Stimulated activated naive CD4-positive, alpha-beta T cell (primary cell): ENCODE measurements at regions not wholly inside any gene's neighbourhood (a gene's known extent, or its start where the extent isn't known, plus 50 kb on each side); places are given as distances from the start of the nearest gene placed in this dataset.

ENCODE experiments used
- DNase-seq, 6 experiments: peaks; one replicate each; lab custom pipeline; 2025; lab: John Stamatoyannopoulos, UW

GRCh38 chr1:29458737-29459619, 222.7 kb downstream of the PTPRU start:
- DNase-seq: no peak

DNA sequence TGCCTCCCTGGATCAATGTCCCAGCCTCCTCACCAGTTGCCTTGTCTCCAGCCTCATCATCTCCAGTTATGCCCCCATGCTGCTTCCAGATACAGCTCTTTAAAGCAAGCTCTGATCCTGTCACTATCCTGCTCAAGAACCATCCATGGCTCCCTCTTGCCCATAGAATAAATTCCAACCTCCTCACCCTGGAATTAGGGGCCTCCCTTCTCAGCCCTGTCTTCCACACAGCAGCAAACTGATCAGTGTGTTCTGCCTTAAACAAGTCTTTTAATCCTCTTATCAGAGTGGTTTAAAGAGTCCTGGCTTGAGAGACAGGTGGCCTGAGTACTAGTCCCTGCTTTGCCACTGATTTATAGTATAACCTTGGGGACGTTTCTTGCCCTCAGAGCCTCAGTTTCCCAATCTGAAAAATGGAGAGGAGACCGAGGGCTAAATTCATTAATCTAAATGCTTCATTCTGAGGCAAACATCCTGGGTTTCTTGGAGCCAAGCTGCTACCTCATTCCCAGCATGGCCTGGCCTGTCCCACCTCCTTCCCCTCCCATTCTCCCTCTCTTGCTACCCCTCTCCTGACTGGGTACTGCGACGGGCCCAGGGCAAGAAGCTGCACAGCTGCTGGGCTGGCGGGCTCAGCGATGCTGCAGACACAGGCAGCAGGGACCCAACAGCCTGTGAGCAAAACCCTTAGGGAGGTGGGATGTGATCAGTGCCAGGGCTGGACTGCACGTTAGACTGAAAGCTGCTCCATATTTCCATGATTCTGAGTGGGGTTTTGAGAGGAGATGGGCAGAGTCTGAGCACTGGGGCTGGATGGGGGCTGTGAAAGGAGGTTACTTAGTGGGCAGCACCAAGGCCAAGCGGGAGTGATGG, 221.4 kb downstream of the PTPRU start:
- DNase-seq: no peak

GRCh38 chr1:29456685-29457435, 220.5 kb downstream of the PTPRU start:
- DNase-seq: no peak

DNA sequence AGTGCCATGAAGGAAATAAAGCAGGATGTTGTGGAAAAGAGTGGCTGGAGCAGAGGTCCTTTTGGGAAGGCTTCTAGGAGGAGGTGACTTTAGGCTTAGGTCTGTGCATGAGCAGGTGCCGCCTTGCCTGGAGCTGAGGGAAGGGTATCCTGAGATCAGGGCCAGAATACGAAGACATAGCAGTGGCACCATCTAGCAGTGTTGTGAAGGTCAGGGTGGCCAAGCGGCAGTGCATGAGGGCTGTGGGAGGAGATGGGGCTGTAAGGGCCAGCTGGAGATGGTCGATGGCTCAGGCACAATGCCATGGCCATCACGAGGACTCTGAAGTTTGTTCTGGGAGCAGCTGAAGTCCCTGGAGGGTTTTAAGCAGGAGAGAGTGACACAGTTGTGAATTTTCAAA, 219.5 kb downstream of the PTPRU start:
- no peak for DNase-seq

- no peak for DNase-seq
Observed at GRCh38 chr1:29454616-29455380, 218.5 kb downstream of the PTPRU start.

DNA sequence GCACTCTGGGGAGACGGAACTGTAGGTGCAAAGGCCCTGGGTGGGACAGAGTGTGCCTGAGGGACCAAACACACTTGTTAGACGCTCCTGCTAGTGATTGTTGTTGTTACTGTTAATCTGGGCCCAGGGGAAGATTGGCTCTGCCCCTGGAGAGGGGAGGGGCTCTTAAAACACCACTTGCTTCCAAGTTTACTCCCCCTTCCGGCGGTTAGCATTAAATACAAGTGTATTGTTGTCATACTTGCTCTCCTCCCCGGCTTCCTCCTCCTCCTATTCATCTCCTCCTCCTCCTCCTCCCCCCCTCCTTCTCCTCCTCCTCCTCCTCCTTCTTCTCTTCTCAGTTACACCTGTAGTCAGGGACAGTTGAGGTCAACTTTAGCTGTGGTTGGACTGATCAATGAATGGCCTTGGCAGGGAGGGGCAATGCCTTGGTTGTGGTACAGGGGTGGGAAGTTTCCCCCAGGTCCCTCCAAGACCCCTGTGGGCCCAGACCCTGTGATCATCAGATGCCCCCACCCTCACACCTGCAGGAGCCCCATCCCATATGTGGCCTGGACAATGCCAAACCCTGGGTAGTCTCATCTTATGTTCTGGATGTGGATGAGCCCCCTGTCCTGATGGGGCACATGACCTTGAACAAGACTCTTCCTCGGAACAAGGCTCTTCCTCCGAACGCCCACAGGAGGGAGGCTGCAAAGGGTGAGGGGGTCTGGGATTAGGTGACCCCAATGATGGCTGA, 217.3 kb downstream of the PTPRU start:
- DNase-seq: peak in 1 of 6 experiments; percentile 4

- no peak for DNase-seq
Observed at GRCh38 chr1:29452463-29453230, 216.3 kb downstream of the PTPRU start.

DNA sequence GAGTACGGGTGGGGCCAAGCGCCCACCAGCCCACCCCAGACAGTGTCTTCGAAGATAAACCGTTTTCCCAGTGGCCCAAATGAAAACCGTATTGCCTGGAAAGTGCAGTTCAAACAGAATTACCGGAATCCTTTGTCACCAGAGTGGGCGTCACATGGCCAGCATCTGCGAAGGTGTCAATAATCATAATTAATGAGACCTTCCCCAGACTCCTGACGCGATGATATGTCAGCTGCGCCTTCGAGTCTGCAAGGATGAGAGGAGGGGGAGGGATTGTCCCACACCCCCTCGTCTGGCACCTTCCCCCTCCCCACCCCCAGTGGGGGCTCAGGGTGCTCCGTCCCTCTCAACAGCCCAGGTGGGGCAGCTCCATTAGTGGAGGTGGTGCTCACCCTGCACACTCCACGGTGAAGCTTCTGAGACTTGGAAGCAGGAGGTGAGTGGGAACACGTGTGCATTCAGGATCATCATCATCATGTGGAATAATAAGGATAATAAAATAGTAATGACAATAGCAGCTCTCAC, 215.1 kb downstream of the PTPRU start:
- no peak for DNase-seq

- DNase-seq: no peak
Observed at GRCh38 chr1:29450591-29450990, 214.3 kb downstream of the PTPRU start.

GRCh38 chr1:29448456-29449235, 212.3 kb downstream of the PTPRU start:
- no peak for DNase-seq

GRCh38 chr1:29447368-29447767, 211.0 kb downstream of the PTPRU start:
- no peak for DNase-seq

DNA sequence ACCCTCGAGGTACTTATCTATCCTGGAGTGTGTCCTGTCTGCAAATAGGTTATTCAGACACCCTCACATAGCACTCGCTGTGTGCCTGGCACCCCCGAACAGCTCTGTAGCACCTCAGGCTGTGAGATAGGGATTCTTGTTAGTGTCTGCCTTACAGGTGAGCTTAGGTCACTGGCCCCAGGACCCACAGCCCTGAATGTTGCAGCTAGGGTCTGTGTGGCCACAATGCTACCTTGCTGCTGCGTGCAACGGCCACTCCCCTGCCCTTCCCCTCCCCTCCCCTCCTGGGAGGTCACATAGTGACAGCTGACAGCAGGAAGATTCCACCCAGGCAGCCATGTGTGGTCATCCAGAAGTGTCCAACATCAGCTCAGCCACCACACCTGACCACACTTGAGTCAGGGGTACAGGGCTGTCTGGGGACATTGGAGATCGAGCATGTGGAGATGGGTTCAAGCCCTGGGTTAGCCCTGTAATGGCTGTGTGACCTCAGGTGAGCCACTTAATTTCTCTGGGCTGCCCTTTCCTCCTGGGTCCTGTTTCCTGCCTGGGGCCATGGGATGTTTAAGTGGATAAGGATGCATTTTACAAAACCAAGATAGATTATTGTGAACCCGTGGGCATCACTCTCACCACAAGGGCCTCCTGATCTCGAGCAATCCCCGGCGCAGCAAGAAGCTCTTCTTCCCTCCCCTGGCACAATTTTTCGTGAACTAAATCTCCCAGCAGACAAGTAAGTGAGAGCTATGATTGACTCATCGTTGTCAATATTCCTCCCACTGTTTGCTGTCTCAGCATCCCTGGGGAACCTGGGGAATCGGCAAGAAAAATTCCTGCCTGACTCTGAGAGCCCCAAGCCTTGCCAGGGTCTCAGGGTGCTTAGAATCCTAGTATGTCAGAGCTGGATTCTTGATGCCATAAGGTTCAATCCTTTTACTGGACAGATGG, 208.7 kb downstream of the PTPRU start:
- no peak for DNase-seq

GRCh38 chr1:29444081-29444715, 207.9 kb downstream of the PTPRU start:
- no peak for DNase-seq

DNA sequence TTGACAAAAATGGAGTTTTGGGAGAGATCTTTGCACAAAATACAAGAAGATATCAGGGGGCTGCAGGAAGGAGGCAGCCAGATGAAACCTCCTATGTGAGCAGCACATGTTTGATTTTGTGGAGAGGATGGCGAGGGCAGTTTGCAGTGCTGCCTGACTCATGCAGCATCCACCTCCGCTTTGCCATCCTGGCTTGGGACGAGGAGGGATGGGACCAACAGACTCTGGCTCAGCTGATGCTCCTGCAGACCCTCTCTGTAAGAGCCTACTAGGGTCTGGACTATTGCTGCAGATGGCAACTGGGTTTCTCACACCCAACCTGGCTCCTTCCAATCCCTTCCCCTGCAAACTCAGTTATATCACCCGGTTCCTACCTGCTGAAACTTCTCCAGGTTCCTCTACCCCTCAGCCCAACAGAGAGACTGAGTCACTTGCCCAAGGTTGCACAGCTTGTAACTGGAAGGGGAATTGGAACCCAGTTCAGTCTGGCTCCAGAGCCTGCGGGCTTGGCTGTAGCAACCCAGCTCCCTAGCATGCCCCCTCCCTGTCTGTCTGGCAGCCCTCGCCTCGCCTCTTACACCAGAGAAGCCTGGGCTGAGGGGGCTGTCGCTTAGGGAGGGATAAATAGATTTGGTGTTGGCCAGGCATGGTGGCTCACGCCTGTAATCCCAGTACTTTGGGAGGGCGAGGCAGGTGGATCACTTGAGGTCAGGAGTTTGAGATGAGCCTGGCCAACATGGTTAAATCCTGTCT, 205.8 kb downstream of the PTPRU start:
- DNase-seq: no peak

DNA sequence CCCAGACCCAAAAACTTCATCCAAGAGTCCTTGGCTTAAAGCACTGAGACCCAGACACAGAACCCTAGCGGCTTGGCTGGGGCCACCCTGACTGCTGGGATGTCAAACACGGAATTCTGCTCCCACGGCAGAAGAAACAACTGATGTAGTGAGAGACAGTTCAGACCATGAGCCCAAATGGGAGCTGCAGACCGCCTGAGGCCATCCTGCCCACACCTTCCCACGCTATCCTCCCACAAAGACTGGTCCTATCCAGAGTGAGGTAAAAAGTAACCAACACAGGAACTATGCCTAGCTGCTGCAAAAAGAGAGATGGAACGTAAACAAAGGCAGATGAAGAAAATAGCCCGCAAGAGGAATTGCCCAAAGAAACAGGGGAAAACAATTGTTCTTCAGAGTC, 203.3 kb downstream of the PTPRU start:
- no peak for DNase-seq

DNA sequence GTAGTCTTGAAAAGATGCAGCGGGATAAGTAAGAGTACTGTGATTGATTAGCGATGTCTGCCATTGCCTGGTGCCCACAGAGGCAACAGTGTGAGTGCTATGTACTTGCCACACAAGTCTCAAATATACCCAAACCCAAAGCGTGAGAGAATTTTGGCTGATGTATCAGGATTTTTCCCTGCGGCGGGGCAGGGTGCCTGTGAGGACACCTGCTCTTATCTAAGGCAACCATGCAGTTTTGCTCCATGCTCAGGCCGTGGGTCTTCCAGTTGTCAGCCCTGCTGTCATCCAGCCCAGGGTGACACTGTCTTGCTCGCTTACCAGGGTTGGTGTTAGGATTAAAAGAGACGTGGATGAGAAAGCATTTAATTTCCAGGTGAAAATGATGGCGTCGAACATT, 202.7 kb downstream of the PTPRU start:
- DNase-seq: no peak

GRCh38 chr1:29437946-29438345, 201.6 kb downstream of the PTPRU start:
- DNase-seq: no peak
